ENCODE measurements at regions not wholly inside any gene's neighbourhood (a gene's known extent, or its start where the extent isn't known, plus 50 kb on each side); places are given as distances from the start of the nearest gene placed in this dataset.
"Not testable (repeated sequence)": the region's sequence is repeated elsewhere in the genome, so short reads cannot be mapped to it uniquely, and the experiment has no call there.

- TF ChIP-seq CTCF (IDR thresholded peaks at IDR 0.05), result no peak
- no peak for DNase-seq (ENCODE audit: extremely low spot score, unreplicated experiment)
- no peak overlapping the region for H3K4me3 Mint-ChIP-seq (ENCODE audit: unreplicated experiment)
These were observed 159.4 kb downstream of the KCNRG start for GRCh38 chr13:50174630-50175029.

GRCh38 chr13:50179977-50180376, 164.7 kb downstream of the KCNRG start:
- TF ChIP-seq CTCF (IDR thresholded peaks at IDR 0.05), result no peak
- no peaks in the 10 kb centered on the region for H3K4me1 Mint-ChIP-seq (ENCODE audit: unreplicated experiment)
- H3K27ac Mint-ChIP-seq (ENCODE audit: unreplicated experiment), result no peak overlapping the region
- H3K36me3 Mint-ChIP-seq (ENCODE audit: unreplicated experiment), result no peaks in the 10 kb centered on the region
- no peaks in the 10 kb centered on the region for H3K9me3 Mint-ChIP-seq (ENCODE audit: unreplicated experiment)
- H3K4me3 Mint-ChIP-seq (ENCODE audit: unreplicated experiment), result no peak overlapping the region
- DNase-seq (ENCODE audit: extremely low spot score, unreplicated experiment), result no peak
- peaks cover 6% of the 10 kb centered on the region for H3K27me3 Mint-ChIP-seq (ENCODE audit: unreplicated experiment)

More at GRCh38 chr13:50174630-50175029, 159.4 kb downstream of the KCNRG start:
- H3K4me1 Mint-ChIP-seq (ENCODE audit: unreplicated experiment), result no peaks in the 10 kb centered on the region
- no peaks in the 10 kb centered on the region for H3K9me3 Mint-ChIP-seq (ENCODE audit: unreplicated experiment)
- H3K27me3 Mint-ChIP-seq (ENCODE audit: unreplicated experiment), result peaks cover 6% of the 10 kb centered on the region
- no peaks in the 10 kb centered on the region for H3K36me3 Mint-ChIP-seq (ENCODE audit: unreplicated experiment)
- no peak overlapping the region for H3K27ac Mint-ChIP-seq (ENCODE audit: unreplicated experiment)

GRCh38 chr13:50185769-50186763, 170.8 kb downstream of the KCNRG start:
- not testable (repeated sequence) for DNase-seq (ENCODE audit: extremely low spot score, unreplicated experiment); H3K36me3 Mint-ChIP-seq (ENCODE audit: unreplicated experiment); H3K4me1 Mint-ChIP-seq (ENCODE audit: unreplicated experiment); H3K27me3 Mint-ChIP-seq (ENCODE audit: unreplicated experiment); H3K9me3 Mint-ChIP-seq (ENCODE audit: unreplicated experiment)
- Mint-ChIP-seq H3K27ac (ENCODE audit: unreplicated experiment) (peak overlapping the region; percentile 47), H3K4me3 (ENCODE audit: unreplicated experiment) (peak overlapping the region; percentile 71)

GRCh38 chr13:50187352-50188029, 172.2 kb downstream of the KCNRG start:
- no peak for TF ChIP-seq CTCF (IDR thresholded peaks at IDR 0.05)
- Mint-ChIP-seq H3K9me3 (ENCODE audit: unreplicated experiment) (no peaks in the 10 kb centered on the region), H3K36me3 (ENCODE audit: unreplicated experiment) (no peaks in the 10 kb centered on the region), H3K27ac (ENCODE audit: unreplicated experiment) (no peak overlapping the region), H3K27me3 (ENCODE audit: unreplicated experiment) (peaks cover 2% of the 10 kb centered on the region), H3K4me3 (ENCODE audit: unreplicated experiment) (no peak overlapping the region), H3K4me1 (ENCODE audit: unreplicated experiment) (peaks cover 8% of the 10 kb centered on the region)
- no peak for DNase-seq (ENCODE audit: extremely low spot score, unreplicated experiment)

- H3K4me3 Mint-ChIP-seq (ENCODE audit: unreplicated experiment), result no peak overlapping the region
- H3K36me3 Mint-ChIP-seq (ENCODE audit: unreplicated experiment), result no peaks in the 10 kb centered on the region
- no peaks in the 10 kb centered on the region for H3K9me3 Mint-ChIP-seq (ENCODE audit: unreplicated experiment)
- no peak for TF ChIP-seq CTCF (IDR thresholded peaks at IDR 0.05)
- H3K27ac Mint-ChIP-seq (ENCODE audit: unreplicated experiment), result no peak overlapping the region
- no peak for DNase-seq (ENCODE audit: extremely low spot score, unreplicated experiment)
- H3K27me3 Mint-ChIP-seq (ENCODE audit: unreplicated experiment), result peaks cover 2% of the 10 kb centered on the region
- peaks cover 10% of the 10 kb centered on the region for H3K4me1 Mint-ChIP-seq (ENCODE audit: unreplicated experiment)
These were observed 173.5 kb downstream of the KCNRG start for GRCh38 chr13:50188696-50189095.
